H9 (cell line): ENCODE measurements at regions not wholly inside any gene's neighbourhood (a gene's known extent, or its start where the extent isn't known, plus 50 kb on each side); places are given as distances from the start of the nearest gene placed in this dataset.
A peak's percentile ranks its signal among the peaks of the same experiment; 100 is the strongest.

ENCODE experiments used
- DNase-seq: peaks from one replicate; pipeline ENCODE4 v3.0.0-alpha.2; 2017
- H2AFZ ChIP-seq: one replicate; pipeline ENCODE4 v1.6.1; 2013; ENCODE audit warnings: mild to moderate bottlenecking, low read length, control low read depth, moderate library complexity
- H2AK5ac ChIP-seq: 2 replicates; pipeline ENCODE4 v1.6.1; 2013; ENCODE audit warnings: low read length, control low read depth, mixed read lengths; ENCODE audit not compliant: insufficient read length
- H2BK120ac ChIP-seq: one replicate; pipeline ENCODE4 v1.6.1; 2013; ENCODE audit warnings: low read depth, mild to moderate bottlenecking, low read length, control low read depth, inconsistent platforms; ENCODE audit not compliant: poor library complexity, severe bottlenecking
- H2BK12ac ChIP-seq: 2 replicates; pipeline ENCODE4 v1.6.1; 2013; ENCODE audit warnings: low read length, control low read depth, mixed read lengths, low read depth; ENCODE audit not compliant: insufficient read length
- H2BK15ac ChIP-seq: 2 replicates; pipeline ENCODE4 v1.6.1; 2013; ENCODE audit warnings: low read depth, low read length, control low read depth
- H2BK20ac ChIP-seq: one replicate; pipeline ENCODE4 v1.6.1; 2013; ENCODE audit warnings: low read depth, mild to moderate bottlenecking, low read length, control low read depth, inconsistent platforms; ENCODE audit not compliant: poor library complexity, severe bottlenecking
- H2BK5ac ChIP-seq: 2 replicates; pipeline ENCODE4 v1.6.1; 2013; ENCODE audit warnings: low read length, control low read depth, mixed read lengths; ENCODE audit not compliant: insufficient read length
- H3K14ac ChIP-seq: 2 replicates; pipeline ENCODE4 v1.6.1; 2013; ENCODE audit warnings: low read length, control low read depth; ENCODE audit not compliant: insufficient read depth
- H3K18ac ChIP-seq: 2 replicates; pipeline ENCODE4 v1.6.1; 2013; ENCODE audit warnings: low read depth, mild to moderate bottlenecking, mixed read lengths, low read length, control low read depth; ENCODE audit not compliant: insufficient read length
- H3K23ac ChIP-seq: 2 replicates; pipeline ENCODE4 v1.6.1; 2013; ENCODE audit warnings: low read length, control low read depth, mixed read lengths, low read depth; ENCODE audit not compliant: insufficient read length
- H3K23me2 ChIP-seq: 2 replicates; pipeline ENCODE4 v1.6.1; 2013; ENCODE audit warnings: low read depth, mild to moderate bottlenecking, mixed read lengths, low read length, control low read depth; ENCODE audit not compliant: insufficient read length, poor library complexity, severe bottlenecking
- H3K27ac ChIP-seq: 2 replicates; pipeline ENCODE4 v1.5.1; 2013; ENCODE audit warnings: low read length, control low read depth, mixed read lengths, low read depth; ENCODE audit not compliant: insufficient read length
- H3K27me3 ChIP-seq: 2 replicates; pipeline ENCODE4 v1.6.1; 2013; ENCODE audit warnings: low read length, control low read depth, inconsistent platforms; ENCODE audit not compliant: insufficient read depth
- H3K4ac ChIP-seq: 2 replicates; pipeline ENCODE4 v1.6.1; 2013; ENCODE audit warnings: low read depth, mild to moderate bottlenecking, control low read depth, inconsistent platforms, low read length, moderate library complexity
- H3K4me1 ChIP-seq: 2 replicates; pipeline ENCODE4 v1.6.1; 2013; ENCODE audit warnings: low read length, control low read depth, inconsistent platforms; ENCODE audit not compliant: insufficient read depth
- H3K4me2 ChIP-seq: 2 replicates; pipeline ENCODE4 v1.6.1; 2013; ENCODE audit warnings: low read length, control low read depth, mixed read lengths; ENCODE audit not compliant: insufficient read length, insufficient read depth
- H3K56ac ChIP-seq: 2 replicates; pipeline ENCODE4 v1.6.1; 2013; ENCODE audit warnings: low read depth, mild to moderate bottlenecking, mixed read lengths, low read length, control low read depth; ENCODE audit not compliant: insufficient read length
- H3K79me1 ChIP-seq: 2 replicates; pipeline ENCODE4 v1.6.1; 2013; ENCODE audit warnings: low read depth, mild to moderate bottlenecking, moderate library complexity, low read length, control low read depth, inconsistent platforms; ENCODE audit not compliant: insufficient read depth, poor library complexity, severe bottlenecking
- H3K79me2 ChIP-seq: 2 replicates; pipeline ENCODE4 v1.6.1; 2013; ENCODE audit warnings: low read length, control low read depth, inconsistent platforms; ENCODE audit not compliant: insufficient read depth
- H3K9ac ChIP-seq: 2 replicates; pipeline ENCODE4 v1.6.1; 2013; ENCODE audit warnings: low read length, control low read depth, mixed read lengths; ENCODE audit not compliant: insufficient read length; ENCODE audit errors: extremely low read depth
- H3K9me3 ChIP-seq: one replicate; pipeline ENCODE4 v1.6.1; 2013; ENCODE audit warnings: low read depth, low read length, inconsistent platforms; ENCODE audit not compliant: control insufficient read depth
- H3T11ph ChIP-seq: one replicate; pipeline ENCODE4 v1.6.1; 2013; ENCODE audit warnings: mild to moderate bottlenecking, low read length, control low read depth, inconsistent platforms
- H4K20me1 ChIP-seq: one replicate; pipeline ENCODE4 v1.6.1; 2013; ENCODE audit not compliant: control insufficient read depth, insufficient read length, insufficient read depth
- H4K5ac ChIP-seq: 2 replicates; pipeline ENCODE4 v1.6.1; 2013; ENCODE audit warnings: low read depth, mild to moderate bottlenecking, mixed read lengths, low read length, control low read depth; ENCODE audit not compliant: insufficient read length
- H4K8ac ChIP-seq: replicated peaks from 2 replicates; pipeline ENCODE4 v1.6.1; 2013; ENCODE audit warnings: low read length, control low read depth, mixed read lengths, low read depth; ENCODE audit not compliant: insufficient read length
- H4K91ac ChIP-seq: 2 replicates; pipeline ENCODE4 v1.6.1; 2013; ENCODE audit warnings: low read depth, mild to moderate bottlenecking, moderate library complexity, mixed read lengths, low read length, control low read depth; ENCODE audit not compliant: insufficient read length
- H3K27ac Mint-ChIP-seq, 3 experiments: 2 replicates in 2 of 3; 3 replicates in 1 of 3; pipeline ENCODE4 v1.8.0; 2020 to 2021; ENCODE audit warnings: mixed read lengths in 3 of 3, mild to moderate bottlenecking in 1 of 3, moderate library complexity in 1 of 3
- H3K27me3 Mint-ChIP-seq: 2 replicates; pipeline ENCODE4 v1.8.0; 2021; ENCODE audit warnings: low read depth, mild to moderate bottlenecking, moderate library complexity, mixed read lengths
- H3K36me3 Mint-ChIP-seq, 3 experiments: 2 replicates in 2 of 3; 3 replicates in 1 of 3; pipeline ENCODE4 v1.8.0; 2020 to 2021; ENCODE audit warnings: low read depth in 3 of 3, mixed read lengths in 3 of 3; ENCODE audit not compliant: insufficient read depth in 1 of 3
- H3K4me1 Mint-ChIP-seq, 2 experiments: 2 replicates each; pipeline ENCODE4 v1.8.0; 2020; ENCODE audit warnings: mixed read lengths in 2 of 2
- H3K4me3 Mint-ChIP-seq, 2 experiments: 2 replicates in 1 of 2; 3 replicates in 1 of 2; pipeline ENCODE4 v1.8.0; 2020 to 2021; ENCODE audit warnings: mild to moderate bottlenecking in 2 of 2, mixed read lengths in 2 of 2, moderate library complexity in 1 of 2
- H3K9me3 Mint-ChIP-seq, 2 experiments: 2 replicates in 1 of 2; 3 replicates in 1 of 2; pipeline ENCODE4 v1.8.0; 2020; ENCODE audit warnings: mild to moderate bottlenecking in 2 of 2, mixed read lengths in 2 of 2, moderate library complexity in 1 of 2
- CTCF ChIP-seq: fragments of 200-600 bp; sonication (generic); conservative IDR thresholded peaks from 3 replicates; pipeline ENCODE4 v1.8.0; 2021; ENCODE audit warnings: antibody characterized with exemption, mild to moderate bottlenecking
- WGBS: extraction: QIAGEN DNeasy Blood & Tissue Kit; methylation state at CpG from one replicate; pipeline ENCODE4 v1.1.7; 2013; ENCODE audit warnings: missing lambda C conversion rate, low lambda C conversion rate, mixed read lengths; ENCODE audit not compliant: insufficient read length; ENCODE audit errors: extremely low coverage; 5-methylcytosine and 5-hydroxymethylcytosine counted together

GRCh38 chr16:54540525-54541180 lies 254.1 kb upstream of the IRX3 start:
- Histone ChIP-seq H4K8ac (no peak overlapping the region), H3K4me2 (no peak overlapping the region), H3K23ac (no peak overlapping the region)

More at GRCh38 chr16:54540525-54541180, 254.1 kb upstream of the IRX3 start:
- H3K23me2 ChIP-seq: no peaks in the 10 kb centered on the region
- no peak overlapping the region for H3K27ac ChIP-seq
- H2BK5ac ChIP-seq: no peak overlapping the region
- no peak overlapping the region for H3K14ac ChIP-seq
- H3T11ph ChIP-seq: no peak overlapping the region
- no peaks in the 10 kb centered on the region for H3K9me3 ChIP-seq
- no peak overlapping the region for H3K4ac ChIP-seq
- Mint-ChIP-seq H3K27me3 (peaks cover 7% of the 10 kb centered on the region), H3K4me1 (peaks cover 18% of the 10 kb centered on the region in 2 experiments), H3K4me3 (no peak overlapping the region), H3K36me3 (no peaks in the 10 kb centered on the region), H3K9me3 (no peaks in the 10 kb centered on the region), H3K27ac (peak overlapping the region in 1 of 3 experiments; percentile 19; a peak in 1 of 7 replicates)
- H2AFZ ChIP-seq: no peak overlapping the region
- H4K91ac ChIP-seq: no peak overlapping the region
- H4K5ac ChIP-seq: no peak overlapping the region
- no peak overlapping the region for H2BK120ac ChIP-seq
- H2AK5ac ChIP-seq: no peak overlapping the region
- H3K9ac ChIP-seq: no peak overlapping the region
- H2BK12ac ChIP-seq: no peak overlapping the region
- DNase-seq: no peak
- TF ChIP-seq CTCF: no peak
- H3K79me1 ChIP-seq: no peaks in the 10 kb centered on the region
- H3K27me3 ChIP-seq: no peaks in the 10 kb centered on the region
- no peaks in the 10 kb centered on the region for H3K4me1 ChIP-seq
- H3K79me2 ChIP-seq: no peaks in the 10 kb centered on the region
- no peak overlapping the region for H2BK20ac ChIP-seq
- no CpG with 5 or more reads among the region's 15 CpGs for WGBS
- no peak overlapping the region for H3K56ac ChIP-seq
- no peaks in the 10 kb centered on the region for H4K20me1 ChIP-seq
- no peak overlapping the region for H3K18ac ChIP-seq
- no peak overlapping the region for H2BK15ac ChIP-seq
